ENCODE measurements at regions not wholly inside any gene's neighbourhood (a gene's known extent, or its start where the extent isn't known, plus 50 kb on each side); places are given as distances from the start of the nearest gene placed in this dataset.

DNA sequence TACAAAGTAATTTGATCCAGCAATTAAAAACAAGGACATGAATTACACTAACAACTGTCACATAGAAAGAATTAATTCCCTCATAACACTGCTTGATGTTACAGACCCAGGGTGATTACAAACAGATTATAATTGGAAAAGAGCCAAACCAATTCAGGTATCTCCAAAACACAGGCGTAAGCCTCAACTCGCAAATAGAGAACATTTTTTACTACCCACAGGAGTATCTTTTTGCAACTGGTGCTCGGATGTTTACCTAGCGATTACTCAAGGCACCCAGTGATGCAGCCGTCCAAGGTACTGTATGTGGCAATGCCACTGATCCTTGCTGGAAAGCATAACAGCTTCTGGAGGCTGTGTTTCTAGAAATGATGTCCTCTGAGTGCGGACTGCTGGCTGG is 386.1 kb upstream of the KIF2A start:
- no peaks in the 10 kb centered on the region for H4K20me1 ChIP-seq (ENCODE audit: control insufficient read depth, insufficient read depth, low read depth, low read length)
- no peaks in the 10 kb centered on the region for H3K27me3 ChIP-seq (ENCODE audit: control insufficient read depth, low read length)
- no peaks in the 10 kb centered on the region for H3K9me3 ChIP-seq (ENCODE audit: control insufficient read depth, insufficient read depth, low read length)
- H3K9me2 ChIP-seq (replicated peaks; ENCODE audit: control insufficient read depth, low read length) = no peaks in the 10 kb centered on the region
- H3K27ac ChIP-seq (ENCODE audit: low read depth, low read length) = no peak overlapping the region
- TF ChIP-seq EZH2phosphoT487 (IDR thresholded peaks at IDR 0.05; ENCODE audit: borderline replicate concordance, low read length) = no peak
- TF ChIP-seq, protein P1, sequence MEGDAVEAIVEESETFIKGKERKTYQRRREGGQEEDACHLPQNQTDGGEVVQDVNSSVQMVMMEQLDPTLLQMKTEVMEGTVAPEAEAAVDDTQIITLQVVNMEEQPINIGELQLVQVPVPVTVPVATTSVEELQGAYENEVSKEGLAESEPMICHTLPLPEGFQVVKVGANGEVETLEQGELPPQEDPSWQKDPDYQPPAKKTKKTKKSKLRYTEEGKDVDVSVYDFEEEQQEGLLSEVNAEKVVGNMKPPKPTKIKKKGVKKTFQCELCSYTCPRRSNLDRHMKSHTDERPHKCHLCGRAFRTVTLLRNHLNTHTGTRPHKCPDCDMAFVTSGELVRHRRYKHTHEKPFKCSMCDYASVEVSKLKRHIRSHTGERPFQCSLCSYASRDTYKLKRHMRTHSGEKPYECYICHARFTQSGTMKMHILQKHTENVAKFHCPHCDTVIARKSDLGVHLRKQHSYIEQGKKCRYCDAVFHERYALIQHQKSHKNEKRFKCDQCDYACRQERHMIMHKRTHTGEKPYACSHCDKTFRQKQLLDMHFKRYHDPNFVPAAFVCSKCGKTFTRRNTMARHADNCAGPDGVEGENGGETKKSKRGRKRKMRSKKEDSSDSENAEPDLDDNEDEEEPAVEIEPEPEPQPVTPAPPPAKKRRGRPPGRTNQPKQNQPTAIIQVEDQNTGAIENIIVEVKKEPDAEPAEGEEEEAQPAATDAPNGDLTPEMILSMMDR (IDR thresholded peaks at IDR 0.05; ENCODE audit: low read depth, low read length, poor library complexity, severe bottlenecking) = no peak
- no peaks in the 10 kb centered on the region for H3F3A ChIP-seq (ENCODE audit: control insufficient read depth, insufficient read depth)
- H3K36me3 ChIP-seq (ENCODE audit: control insufficient read depth, low read length) = no peaks in the 10 kb centered on the region
- H3K4me1 ChIP-seq (ENCODE audit: control insufficient read depth, low read length) = no peaks in the 10 kb centered on the region
- H3K4me2 ChIP-seq (ENCODE audit: low read length) = no peak overlapping the region
- no peak overlapping the region for H3K4me3 ChIP-seq (ENCODE audit: low read length)
- no peaks in the 10 kb centered on the region for H3K79me2 ChIP-seq (ENCODE audit: control insufficient read depth, low read length)

DNA sequence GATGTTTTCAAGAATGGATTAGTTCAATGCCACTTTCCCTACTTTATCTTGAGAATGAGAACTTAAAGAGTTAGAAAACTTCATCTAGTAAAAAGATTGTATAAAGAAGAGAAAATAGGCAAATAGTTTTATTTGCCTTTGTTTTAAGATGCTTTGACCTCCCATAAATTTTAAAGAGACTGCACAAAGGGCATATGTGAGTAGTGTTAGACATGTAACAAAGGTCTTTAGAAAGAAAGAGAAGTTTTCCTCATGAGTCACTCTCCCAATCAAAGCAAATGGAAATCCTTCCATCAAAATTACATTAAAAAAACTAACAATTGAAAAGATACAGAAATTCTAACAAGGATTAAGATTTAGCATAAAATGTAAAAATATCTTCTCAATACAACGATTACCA is 381.8 kb upstream of the KIF2A start:
- TF ChIP-seq, protein P1 (IDR thresholded peaks at IDR 0.05; ENCODE audit: low read depth, low read length, poor library complexity, severe bottlenecking) = no peak
- TF ChIP-seq EZH2phosphoT487 (IDR thresholded peaks at IDR 0.05; ENCODE audit: borderline replicate concordance, low read length) = no peak
- H3K27me3 ChIP-seq (ENCODE audit: control insufficient read depth, low read length) = no peaks in the 10 kb centered on the region
- H3K4me2 ChIP-seq (ENCODE audit: low read length) = no peak overlapping the region
- H4K20me1 ChIP-seq (ENCODE audit: control insufficient read depth, insufficient read depth, low read depth, low read length) = no peaks in the 10 kb centered on the region
- H3K27ac ChIP-seq (ENCODE audit: low read depth, low read length) = no peak overlapping the region
- H3K4me1 ChIP-seq (ENCODE audit: control insufficient read depth, low read length) = no peaks in the 10 kb centered on the region
- H3K36me3 ChIP-seq (ENCODE audit: control insufficient read depth, low read length) = no peaks in the 10 kb centered on the region
- H3K79me2 ChIP-seq (ENCODE audit: control insufficient read depth, low read length) = no peaks in the 10 kb centered on the region
- H3F3A ChIP-seq (ENCODE audit: control insufficient read depth, insufficient read depth) = no peaks in the 10 kb centered on the region
- no peaks in the 10 kb centered on the region for H3K9me2 ChIP-seq (replicated peaks; ENCODE audit: control insufficient read depth, low read length)
- no peak overlapping the region for H3K4me3 ChIP-seq (ENCODE audit: low read length)
- H3K9me3 ChIP-seq (ENCODE audit: control insufficient read depth, insufficient read depth, low read length) = no peaks in the 10 kb centered on the region

DNA sequence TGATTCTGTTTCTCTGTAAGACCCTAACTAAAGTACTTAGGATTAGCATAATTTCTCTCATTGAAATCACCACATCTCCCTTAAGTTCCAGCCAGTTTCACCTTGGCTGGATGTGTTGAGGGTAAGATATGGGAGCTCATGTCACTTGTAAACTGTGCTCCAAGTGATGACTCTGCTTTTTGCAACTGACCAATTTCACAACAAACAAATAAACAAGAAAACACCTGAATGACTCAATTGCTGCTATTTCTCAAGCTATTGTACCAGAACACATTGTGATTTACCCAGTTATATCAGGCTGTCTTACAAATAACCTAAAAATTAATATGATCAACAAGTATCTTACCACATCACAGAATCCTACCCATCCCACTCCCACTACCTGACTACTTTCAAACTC is 379.1 kb upstream of the KIF2A start:
- TF ChIP-seq, protein P1 (IDR thresholded peaks at IDR 0.05; ENCODE audit: low read depth, low read length, poor library complexity, severe bottlenecking) = no peak
- TF ChIP-seq EZH2phosphoT487 (IDR thresholded peaks at IDR 0.05; ENCODE audit: borderline replicate concordance, low read length) = no peak
- Histone ChIP-seq H4K20me1 (ENCODE audit: control insufficient read depth, insufficient read depth, low read depth, low read length) (no peaks in the 10 kb centered on the region), H3K4me1 (ENCODE audit: control insufficient read depth, low read length) (no peaks in the 10 kb centered on the region), H3K79me2 (ENCODE audit: control insufficient read depth, low read length) (no peaks in the 10 kb centered on the region), H3K36me3 (ENCODE audit: control insufficient read depth, low read length) (no peaks in the 10 kb centered on the region), H3K9me3 (ENCODE audit: control insufficient read depth, insufficient read depth, low read length) (no peaks in the 10 kb centered on the region), H3K27me3 (ENCODE audit: control insufficient read depth, low read length) (no peaks in the 10 kb centered on the region), H3K9me2 (replicated peaks; ENCODE audit: control insufficient read depth, low read length) (no peaks in the 10 kb centered on the region), H3K4me2 (ENCODE audit: low read length) (no peak overlapping the region), H3K4me3 (ENCODE audit: low read length) (no peak overlapping the region), H3F3A (ENCODE audit: control insufficient read depth, insufficient read depth) (no peaks in the 10 kb centered on the region), H3K27ac (ENCODE audit: low read depth, low read length) (no peak overlapping the region)

DNA sequence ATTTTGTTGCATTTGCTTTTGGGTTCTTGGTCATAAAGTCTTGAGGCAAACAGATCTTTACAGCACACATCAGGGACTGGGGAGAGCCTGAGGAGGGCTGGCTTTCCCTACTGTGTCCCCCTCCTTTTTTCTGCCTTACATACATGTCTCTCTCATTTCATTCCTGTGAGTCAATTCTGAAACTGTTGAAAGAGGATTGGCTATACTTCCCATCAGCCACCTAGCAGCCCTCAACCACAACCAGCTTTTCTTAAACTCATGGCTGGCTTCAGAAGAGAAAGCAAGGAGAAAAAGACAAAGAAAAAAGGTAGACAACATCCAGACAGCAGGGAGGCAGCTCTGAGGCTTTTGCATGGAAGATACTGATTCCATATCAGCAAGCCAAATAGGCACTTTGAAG is 374.8 kb upstream of the KIF2A start:
- H3K9me2 ChIP-seq (replicated peaks; ENCODE audit: control insufficient read depth, low read length) = no peaks in the 10 kb centered on the region
- H3K27me3 ChIP-seq (ENCODE audit: control insufficient read depth, low read length) = no peaks in the 10 kb centered on the region
- H3K4me2 ChIP-seq (ENCODE audit: low read length) = no peak overlapping the region
- H4K20me1 ChIP-seq (ENCODE audit: control insufficient read depth, insufficient read depth, low read depth, low read length) = no peaks in the 10 kb centered on the region
- H3F3A ChIP-seq (ENCODE audit: control insufficient read depth, insufficient read depth) = no peaks in the 10 kb centered on the region
- no peaks in the 10 kb centered on the region for H3K9me3 ChIP-seq (ENCODE audit: control insufficient read depth, insufficient read depth, low read length)
- H3K27ac ChIP-seq (ENCODE audit: low read depth, low read length) = no peak overlapping the region
- H3K4me3 ChIP-seq (ENCODE audit: low read length) = no peak overlapping the region
- no peak for TF ChIP-seq EZH2phosphoT487 (IDR thresholded peaks at IDR 0.05; ENCODE audit: borderline replicate concordance, low read length)
- TF ChIP-seq, protein P1 (IDR thresholded peaks at IDR 0.05; ENCODE audit: low read depth, low read length, poor library complexity, severe bottlenecking) = no peak
- H3K4me1 ChIP-seq (ENCODE audit: control insufficient read depth, low read length) = no peaks in the 10 kb centered on the region
- H3K79me2 ChIP-seq (ENCODE audit: control insufficient read depth, low read length) = no peaks in the 10 kb centered on the region
- no peaks in the 10 kb centered on the region for H3K36me3 ChIP-seq (ENCODE audit: control insufficient read depth, low read length)

All from DOHH2 (cell line).